NCI-H524 (cell line): ENCODE measurements at regions not wholly inside any gene's neighbourhood (a gene's known extent, or its start where the extent isn't known, plus 50 kb on each side); places are given as distances from the start of the nearest gene placed in this dataset.

ENCODE experiments used
- DNase-seq, 2 experiments: peaks; one replicate each; lab custom pipeline; 2025; lab: John Stamatoyannopoulos, UW

DNA sequence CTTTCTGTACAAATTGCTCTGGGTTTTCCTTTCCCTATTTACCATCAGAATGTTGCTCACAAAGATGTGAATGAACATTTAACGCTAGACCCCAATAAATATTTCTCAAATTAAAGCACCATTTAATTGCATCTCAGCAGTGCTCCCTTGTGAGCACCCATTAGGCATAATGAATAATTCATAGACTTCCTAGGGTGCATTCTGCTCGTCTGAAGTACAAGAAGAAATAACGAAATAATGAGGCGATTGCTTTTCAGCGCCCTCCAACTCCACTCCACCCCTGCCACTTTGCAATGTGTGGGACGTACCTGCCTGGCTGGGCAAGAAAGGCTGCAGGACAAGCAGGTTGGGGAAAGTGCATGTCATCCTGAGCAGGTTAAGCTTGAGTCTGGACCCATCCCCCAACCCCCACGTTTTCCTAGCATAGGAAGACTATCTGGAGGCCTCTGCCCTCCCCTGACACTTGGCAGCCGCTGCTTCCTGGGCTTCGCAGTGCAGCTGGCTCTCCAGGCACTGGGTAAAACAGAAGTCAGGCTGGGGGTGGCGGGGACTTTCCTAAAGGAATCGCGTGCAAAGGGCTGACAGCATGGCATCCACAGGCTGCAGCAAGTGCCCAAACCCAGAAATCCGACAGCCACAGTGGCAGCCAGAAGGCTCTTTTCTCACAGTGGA lies 253.7 kb downstream of the DUSP6 start:
- peak; percentile 30 to 71 for DNase-seq

DNA sequence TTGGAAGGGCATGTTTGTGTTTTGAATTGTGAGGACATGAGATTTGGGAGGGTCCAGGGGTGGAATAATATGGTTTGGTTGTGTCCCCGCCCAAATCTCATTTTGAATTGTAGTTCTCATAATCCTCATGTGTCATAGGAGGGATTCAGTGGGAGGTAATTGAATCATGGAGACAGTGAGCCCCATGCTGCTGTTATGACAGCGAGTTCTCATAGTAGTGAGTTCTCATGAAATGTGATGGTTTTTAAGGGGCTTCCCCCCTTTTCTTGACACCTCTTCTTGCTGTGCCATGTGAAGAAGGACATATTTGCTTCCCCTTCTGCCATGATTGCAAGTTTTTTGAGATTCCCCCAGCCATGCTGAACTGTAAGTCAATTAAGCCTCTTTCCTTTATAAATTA lies 260.0 kb downstream of the DUSP6 start:
- no peak for DNase-seq

DNA sequence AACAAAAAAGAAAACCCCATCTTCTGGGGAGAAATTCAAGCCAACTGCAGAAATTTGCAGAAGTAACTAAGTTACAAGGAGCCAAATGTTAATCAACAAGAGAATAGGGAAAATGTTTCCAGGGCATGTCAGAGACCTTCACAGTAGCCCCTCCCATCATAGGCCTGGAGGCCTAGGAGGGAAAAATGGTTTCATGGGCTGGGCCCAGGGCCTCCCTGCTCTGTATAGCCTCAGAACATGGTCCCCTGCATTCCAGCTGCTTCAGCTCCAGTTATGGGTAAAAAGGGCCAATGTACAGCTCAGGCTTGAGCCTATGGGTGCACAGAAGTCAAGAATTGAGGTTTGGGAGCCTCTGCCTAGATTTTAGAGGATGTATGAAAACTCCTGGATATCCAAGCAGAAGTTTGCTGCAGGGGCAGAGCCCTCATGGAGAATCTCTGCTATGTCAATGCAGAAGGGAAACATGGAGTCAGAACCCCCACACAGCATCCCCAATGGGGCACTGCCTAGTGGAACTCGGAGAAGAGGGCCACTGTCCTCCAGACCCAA lies 260.9 kb downstream of the DUSP6 start:
- no peak for DNase-seq

DNA sequence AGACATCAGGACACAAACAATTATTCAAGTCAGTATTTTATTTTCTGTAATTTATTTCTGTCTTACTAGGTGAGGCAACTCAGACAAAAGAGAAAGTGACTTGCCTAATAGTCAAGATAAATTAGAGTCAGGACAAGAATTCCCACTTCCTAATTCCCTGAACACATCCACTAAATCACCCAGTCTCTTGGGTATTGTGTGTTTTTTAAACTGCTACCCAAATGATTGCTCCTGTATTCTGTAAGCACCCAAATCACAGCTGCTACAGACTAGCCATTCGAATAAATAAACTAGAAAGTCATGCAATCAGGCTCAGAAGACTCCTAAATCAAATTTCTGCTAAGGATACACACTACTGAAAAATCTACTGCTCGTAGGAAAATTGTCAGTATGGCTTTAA lies 263.0 kb downstream of the DUSP6 start:
- no peak for DNase-seq

DNA sequence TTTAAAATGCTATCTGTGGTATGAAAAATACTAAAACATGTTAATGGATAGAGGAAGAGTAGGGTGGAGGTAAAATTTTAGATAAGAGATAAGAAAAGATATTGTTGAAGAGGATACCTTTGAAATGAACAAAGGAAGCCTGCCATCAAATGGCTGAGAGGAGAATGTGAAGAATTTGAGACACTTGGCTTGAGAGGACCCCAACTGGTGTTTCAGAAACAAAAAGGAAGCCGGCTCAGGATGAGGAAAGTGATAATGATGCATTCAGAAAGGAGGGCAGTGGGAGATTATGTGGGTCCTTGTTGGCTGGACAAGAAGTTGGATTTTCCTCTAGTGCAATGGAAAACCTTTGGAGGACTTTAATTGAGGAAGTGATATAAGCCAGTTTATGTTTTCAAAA lies 264.4 kb downstream of the DUSP6 start:
- DNase-seq, result no peak

DNA sequence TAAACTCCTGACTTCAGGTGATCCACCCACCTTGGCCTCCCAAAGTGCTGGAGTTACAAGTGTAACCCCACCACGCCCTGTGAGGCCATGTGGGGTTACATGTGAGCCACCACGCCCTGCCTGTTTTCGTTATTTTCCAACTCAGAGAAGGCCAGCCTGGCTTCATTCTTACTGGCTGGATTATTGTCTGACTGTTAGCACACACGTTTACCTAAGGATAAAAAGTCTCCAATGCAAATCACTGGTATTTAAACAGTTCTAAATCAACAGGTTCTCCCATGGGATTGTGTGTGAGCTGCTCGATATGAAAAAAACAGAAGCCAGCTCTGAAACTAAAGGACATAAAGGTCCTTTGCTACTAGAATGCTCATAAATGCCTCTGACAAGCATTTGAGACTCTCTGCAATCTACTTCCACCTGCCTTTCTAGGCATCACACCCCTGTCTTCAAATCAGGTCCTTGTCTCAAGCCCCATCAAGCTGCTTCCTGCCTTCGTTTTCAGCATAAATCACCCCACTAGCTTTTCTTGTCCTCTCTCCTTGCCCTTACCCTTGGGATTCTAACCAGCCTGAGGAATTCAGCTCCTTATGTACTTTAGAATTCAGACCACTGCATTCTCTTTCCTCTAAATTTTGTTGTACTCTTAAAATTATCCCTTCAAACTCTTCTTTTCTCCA lies 265.0 kb downstream of the DUSP6 start:
- DNase-seq, result no peak

DNA sequence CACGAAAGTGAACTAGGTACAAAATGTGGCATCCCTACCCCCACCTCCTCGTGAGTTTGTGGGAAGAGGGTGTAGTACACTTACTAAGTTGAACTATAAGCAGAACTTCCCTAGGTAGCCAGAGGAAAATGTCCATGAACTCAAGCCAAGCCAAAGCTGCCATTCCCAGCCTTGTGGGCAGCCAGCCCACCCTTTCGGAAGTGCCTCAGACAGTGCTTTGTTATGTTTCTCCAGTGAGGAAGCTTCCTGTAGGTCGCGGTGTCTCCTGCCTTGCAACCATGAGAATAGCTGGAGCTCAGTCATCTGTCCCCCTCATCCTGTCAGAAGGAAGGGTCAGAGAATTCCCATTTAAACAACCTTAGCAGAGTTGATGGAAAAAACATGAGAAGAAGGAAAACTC lies 266.9 kb downstream of the DUSP6 start:
- no peak for DNase-seq

DNA sequence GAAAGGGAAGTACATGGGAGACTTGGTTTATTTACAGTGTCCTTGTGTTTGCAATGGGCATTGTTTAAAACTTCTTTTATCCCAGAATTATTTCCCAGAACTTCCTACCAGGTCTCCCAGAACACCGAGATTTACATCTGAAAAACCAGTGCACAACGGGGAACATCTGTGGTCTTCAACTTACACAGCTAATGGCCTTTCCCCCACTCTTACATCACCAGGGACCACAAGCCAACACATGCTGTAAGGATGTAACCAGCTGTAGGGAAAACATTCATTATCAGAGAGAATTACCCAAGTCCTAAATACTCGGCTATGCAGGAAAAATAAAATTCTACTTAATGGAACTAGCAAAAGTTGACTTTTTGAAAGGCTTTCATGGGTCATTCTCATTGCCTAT lies 267.6 kb downstream of the DUSP6 start:
- no peak for DNase-seq

DNA sequence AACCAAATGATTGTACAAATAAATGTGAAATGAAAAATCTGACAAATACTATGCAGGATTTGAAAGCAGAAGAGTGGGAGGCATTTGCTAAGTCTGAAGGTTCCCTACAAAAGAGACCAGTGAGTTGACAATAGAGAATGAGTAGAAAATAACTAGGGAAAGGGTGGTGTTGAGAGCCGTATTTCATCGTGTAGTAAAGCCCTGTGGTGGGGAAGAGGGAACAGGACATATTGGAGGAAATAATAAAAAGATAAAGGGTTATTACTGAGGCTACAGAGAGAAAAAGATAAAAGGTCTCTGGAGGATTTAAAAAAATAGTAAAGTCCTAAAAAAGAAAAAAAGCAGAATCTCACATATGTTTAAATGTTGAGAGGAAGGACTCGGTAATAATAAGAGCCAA lies 268.8 kb downstream of the DUSP6 start:
- DNase-seq, result no peak

DNA sequence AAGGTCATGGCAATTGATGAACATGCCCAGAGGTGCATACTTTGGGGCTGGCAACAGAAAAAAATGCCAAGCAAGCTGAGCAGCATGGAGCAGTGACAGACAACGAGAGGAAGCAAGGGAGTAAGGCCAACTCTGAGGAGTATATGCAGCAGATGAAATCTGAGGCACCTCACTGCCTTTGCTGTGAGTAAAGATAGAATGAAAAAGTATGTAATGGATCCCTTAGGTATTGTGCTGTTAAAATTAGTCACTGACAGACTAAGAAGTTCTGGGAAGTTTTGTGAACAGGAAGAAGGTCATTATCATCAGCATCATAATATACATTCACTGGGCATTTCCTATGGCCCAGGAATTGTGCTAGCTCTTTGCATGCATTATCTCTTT lies 269.9 kb downstream of the DUSP6 start:
- DNase-seq, result no peak

DNA sequence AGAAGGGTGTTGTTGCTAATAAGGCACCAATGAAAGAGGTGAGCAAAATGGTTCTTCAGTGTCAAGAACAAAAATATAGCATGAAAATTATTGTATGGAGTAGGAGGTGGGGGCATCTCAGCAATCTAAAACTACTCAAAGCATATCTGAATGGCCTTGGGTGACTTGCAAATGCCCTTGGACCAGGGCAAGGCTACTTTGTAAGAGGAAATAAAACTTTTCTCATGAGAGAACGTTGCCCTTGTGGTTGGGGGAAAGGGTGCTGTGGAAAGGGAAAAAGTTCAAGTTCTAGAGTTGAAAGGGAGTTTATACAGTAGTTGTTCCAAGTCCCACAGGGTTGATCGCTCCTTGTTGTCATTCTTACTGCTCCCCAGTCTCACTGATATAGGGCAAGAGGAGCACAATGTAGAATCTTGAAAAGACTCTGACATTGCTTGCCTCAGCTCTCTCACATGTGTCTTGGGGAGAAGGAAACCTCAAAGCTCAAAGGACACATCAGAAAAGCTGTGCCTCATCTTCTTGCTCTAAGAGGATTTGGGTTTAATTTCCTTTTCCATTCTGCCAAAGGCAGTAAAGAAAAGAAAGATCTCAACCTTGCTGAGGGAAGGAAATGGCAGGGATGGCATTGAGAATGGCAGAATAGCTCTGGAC lies 270.5 kb downstream of the DUSP6 start:
- no peak for DNase-seq

DNA sequence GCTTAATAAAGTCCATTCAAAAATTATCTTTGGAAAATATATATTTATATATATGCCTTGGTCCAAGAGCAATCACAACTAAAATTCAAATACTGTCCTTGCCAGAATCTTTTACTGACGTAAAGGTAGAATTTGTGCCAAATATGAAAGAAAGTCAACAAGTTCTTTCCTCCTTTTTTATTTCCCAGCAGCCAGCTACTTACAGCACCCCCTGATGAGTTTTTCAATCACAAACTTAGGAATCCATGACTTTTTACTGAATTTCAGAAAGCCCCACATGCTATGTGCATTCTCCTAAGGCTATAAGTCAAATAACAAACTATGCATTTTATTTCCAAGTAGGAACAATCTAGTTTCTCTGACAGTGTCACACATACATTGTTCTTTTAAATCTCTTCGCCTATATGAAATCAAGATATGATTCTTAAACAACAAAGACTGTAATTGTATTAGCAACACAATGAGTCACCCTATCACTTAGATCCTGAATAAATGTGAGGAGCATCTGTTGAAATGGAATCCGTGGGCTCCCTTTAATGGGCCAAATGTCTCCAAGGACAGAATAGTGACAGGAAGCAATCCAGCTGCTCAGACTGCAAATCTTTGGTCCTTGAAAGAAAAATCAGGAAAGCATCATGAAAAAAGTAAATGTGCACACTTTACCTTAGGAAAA lies 271.4 kb downstream of the DUSP6 start:
- DNase-seq, result peak in 1 of 2 experiments; percentile 69

DNA sequence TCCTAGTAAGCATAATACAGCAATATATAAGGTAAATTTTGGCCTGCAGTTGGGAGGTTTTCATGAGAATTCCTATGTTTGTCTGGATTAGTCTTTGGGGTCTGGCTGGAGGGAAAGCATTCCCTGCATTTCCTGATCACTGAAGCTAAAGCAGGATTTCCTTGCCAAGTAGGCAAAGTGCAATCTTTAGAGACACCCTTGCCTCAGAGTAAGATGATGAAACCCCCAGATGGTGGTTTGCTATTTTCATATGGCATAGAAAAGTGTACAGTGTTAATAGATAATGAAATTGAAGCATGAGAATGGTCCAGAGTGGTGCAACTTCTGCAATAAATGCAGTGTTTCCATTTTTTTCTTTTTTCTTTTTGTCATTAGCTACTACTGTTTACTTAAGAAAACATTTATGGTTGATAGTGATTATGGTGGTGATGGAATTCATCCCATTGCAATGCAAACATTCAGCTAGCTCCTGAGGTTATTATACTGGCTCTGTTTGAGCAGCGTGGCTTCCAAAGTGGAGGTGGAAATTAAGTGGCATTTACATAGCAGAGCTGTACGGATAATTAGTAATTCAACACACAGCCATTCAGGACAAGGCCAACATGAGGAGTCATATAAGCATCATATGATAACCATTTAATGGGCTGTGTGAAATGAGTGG lies 276.3 kb downstream of the DUSP6 start:
- no peak for DNase-seq

DNA sequence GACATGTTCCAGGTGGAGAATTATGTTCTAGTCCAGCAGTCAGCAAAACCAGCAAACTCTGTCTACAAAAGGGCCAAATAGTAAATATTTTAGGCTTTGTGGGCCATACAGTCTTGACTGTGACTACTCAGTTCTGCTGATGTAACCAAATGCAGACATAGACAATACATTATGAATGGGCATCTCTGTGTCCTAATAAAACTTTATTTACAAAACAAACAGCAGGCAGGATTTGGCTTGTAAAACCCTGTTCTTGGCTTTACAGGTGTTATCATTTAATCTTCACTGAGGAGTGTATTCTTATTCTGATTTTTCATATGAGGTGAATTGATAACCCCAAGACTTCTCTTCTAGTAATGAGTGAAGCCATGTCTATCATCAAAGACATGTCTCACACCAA lies 278.6 kb downstream of the DUSP6 start:
- DNase-seq, result no peak

DNA sequence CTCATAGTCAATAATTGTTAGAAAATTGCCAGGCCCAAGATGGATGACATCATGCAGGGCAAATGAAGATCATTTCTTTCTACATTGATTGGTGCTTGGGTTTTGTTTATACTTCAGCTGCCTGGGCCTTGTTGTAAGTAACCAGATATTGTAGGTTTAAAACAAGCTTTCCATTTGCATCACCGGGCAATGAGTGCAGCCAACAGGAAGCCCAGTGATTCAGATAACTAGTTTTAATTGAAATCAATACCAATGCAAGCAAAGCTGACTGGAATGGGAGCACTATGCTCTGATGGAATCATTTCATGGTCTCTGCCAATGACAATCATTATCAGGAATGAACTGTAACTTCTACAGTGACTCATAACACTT lies 279.3 kb downstream of the DUSP6 start:
- no peak for DNase-seq

DNA sequence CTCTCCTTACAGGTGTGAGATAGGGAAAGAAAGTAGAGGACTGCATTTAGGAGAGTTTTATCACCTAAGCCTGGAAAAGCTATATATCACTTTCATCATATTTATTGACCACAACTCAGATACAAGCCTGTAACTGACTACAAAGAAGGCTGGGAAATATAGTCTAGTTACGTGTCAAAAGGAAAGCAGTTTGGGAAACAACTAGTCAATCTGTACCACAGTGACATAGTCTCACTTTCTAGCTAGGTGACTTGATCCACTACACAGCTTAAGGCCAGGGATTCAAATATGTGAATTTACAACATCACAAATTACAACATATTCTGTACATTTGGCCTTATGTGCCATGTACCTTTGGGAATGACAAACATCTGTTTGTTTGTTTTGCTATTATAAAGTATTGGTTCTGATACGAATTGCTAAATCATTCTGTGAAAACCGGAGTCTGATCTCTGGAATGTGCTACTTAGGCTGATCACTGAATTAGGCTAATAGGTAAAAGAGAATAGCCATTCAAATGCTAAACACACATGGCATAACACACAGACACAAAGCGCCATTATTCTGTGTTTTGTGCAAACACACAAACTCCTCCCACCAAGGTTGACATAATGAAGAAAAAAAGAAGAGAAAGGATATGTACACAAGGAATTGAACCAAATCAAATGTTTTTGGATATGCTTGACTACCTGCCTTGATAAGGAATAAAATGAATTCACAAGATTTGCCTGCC lies 279.8 kb downstream of the DUSP6 start:
- no peak for DNase-seq

DNA sequence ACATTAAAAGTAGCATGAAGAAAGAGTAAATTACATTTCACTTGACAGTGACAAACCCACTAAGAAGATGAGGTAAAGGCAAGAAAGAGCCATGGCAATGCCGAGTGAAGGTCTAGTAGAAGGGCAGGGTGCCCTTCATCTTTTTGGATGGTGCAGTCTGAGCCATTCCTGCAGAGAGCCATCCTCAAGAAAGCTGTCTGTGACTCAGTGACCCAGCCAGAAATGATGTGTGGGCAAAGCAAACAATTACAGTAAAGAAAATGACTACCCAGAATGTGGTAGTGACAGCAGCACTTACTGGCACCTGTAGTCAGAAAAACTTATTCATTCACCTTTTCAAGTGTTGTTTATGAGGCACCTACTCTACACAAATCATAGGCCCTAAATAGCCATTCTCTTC lies 281.7 kb downstream of the DUSP6 start:
- no peak for DNase-seq

DNA sequence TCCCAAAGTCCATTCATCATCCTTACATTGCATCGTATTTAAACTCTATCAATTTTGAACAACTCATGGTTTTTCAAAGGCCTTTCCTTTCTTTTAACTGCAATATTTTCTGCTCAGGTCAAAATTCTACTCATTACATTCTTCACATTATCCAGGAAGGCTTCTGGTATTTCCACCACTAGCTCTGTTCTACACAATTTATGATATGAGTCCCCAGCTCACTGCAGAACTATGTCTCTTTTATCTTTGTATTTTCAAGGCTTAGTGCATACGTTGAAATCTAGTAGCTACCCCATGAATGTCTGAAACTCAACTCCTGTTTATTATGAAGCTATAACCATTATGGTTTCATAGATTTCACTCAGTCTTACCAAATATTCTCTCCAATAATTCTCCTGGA lies 282.9 kb downstream of the DUSP6 start:
- DNase-seq, result no peak

DNA sequence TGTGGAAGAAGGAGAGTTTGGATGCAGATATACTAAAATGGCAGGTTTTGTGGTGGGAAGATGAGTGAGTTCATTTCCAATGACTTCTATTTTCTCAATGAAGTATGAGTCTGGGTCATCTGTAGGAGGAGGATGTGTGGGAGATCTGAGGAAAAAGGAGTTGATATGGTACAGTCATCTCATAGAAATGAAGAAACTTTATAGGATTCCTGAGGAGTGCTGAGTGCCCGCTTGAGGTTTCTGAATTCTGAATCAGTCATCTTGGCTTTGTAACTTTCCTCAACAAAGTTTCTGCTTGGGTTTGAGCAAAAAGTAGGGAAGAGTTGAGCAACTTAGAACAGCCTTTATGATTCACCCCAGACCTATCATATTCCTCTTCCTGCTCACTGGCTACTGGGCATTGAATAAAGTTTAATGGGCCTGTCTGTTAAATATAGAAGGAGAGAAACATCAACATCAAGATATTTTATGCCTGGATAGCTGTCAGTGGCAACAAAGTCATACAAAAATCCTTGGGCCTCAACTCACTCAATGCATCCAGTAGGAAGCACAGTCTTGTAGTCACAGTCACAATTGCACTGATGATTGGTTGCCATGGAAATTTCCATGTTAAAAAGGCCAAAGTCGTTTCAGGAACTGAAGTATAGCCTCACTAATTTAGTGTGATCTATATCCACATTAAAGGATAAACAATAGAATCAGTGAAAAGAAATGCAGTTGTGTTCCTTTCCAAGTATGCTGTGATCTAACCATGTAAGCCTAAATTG lies 284.7 kb downstream of the DUSP6 start:
- DNase-seq, result no peak

DNA sequence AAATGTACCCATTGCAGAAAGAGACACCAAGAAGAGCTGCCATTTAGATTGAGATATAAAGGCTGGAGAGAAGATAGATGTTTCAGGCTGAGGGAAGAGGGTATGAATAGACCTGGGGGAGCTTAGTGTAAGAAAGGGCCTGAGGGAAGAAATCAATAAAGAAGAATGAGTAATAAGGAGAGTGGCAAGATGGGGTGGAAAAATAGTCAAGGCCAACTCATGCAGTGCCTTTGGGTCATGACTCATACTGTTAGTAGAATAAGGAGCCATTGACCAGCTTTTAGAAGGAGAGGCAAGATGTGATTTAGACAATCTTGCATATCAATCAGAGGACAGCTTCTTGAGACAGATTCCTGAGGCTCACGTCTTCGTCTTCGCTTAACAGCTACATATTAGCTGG lies 287.5 kb downstream of the DUSP6 start:
- no peak for DNase-seq

DNA sequence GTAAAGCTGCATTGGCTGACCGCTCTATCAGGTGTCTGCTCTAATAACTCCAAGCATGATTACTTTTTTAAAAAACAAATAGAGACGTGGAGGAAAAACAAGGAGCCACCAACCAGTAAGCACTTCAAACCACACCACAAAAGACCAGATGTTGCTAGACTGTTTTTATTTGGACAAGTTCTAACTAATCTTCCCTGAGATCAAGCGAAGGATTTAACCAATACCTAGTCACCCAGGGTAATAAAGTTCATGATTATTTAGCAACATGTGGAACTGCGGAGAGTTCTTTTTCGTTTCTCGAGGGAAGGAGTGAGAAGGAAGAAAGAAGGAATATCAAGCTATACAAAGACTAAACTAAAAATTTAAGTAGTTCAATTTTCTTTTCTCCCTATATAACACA lies 288.1 kb downstream of the DUSP6 start:
- DNase-seq, result no peak
